GM12878 (cell line): ENCODE measurements at regions not wholly inside any gene's neighbourhood (a gene's known extent, or its start where the extent isn't known, plus 50 kb on each side); places are given as distances from the start of the nearest gene placed in this dataset.

Experiments used
- ATAC-seq: fragments of 200-7000 bp; cut with Tn5 transposase; 3 replicates; pipeline ENCODE4 v1.9.1; 2020; ENCODE audit warnings: mild to moderate bottlenecking, moderate library complexity
- BruUV-seq: library from RNA; stranded (reverse); fragments of 400-500 nt; replicated peaks from 2 replicates; lab custom pipeline; 2021; lab: Mats Ljungman, UMichigan
- CTCF ChIA-PET: fragments of 300-600 bp; sonication (Branson Sonifier 250); formaldehyde crosslinking; extraction: SDS; loops from one replicate; lab custom pipeline; 2021; ENCODE audit warnings: inconsistent platforms; lab: Yijun Ruan, JAX
- POLR2A ChIA-PET: fragments of 350-600 bp; formaldehyde crosslinking; extraction: SDS; loops from one replicate; lab custom pipeline; 2021; ENCODE audit warnings: inconsistent platforms; lab: Charles Lee
- RAD21 ChIA-PET: fragments of 300-600 bp; sonication (Branson Sonifier 250); formaldehyde crosslinking; loops from one replicate; lab custom pipeline; 2023; ENCODE audit warnings: antibody characterized with exemption; ENCODE audit not compliant: unreplicated experiment; lab: Charles Lee
- SMC1A ChIA-PET: fragments of 300-600 bp; sonication (Branson Sonifier 250); formaldehyde crosslinking; loops from one replicate; lab custom pipeline; 2023; ENCODE audit not compliant: unreplicated experiment, uncharacterized antibody; lab: Charles Lee
- DNase-seq: peaks from one replicate; pipeline ENCODE4 v3.0.0-alpha.2; 2011; ENCODE audit warnings: low read depth, low spot score
- FAIRE-seq: peaks from 3 replicates; lab custom pipeline; 2011; peaks lifted over from hg19 to GRCh38; lab: Jason Lieb, UNC
- H2AFZ ChIP-seq: 2 replicates; pipeline ENCODE4 v1.6.0; 2011; ENCODE audit warnings: low read depth, low read length, control low read depth; ENCODE audit not compliant: control insufficient read depth
- H3K27ac ChIP-seq: 2 replicates; pipeline ENCODE4 v1.5.1; 2011; ENCODE audit warnings: control low read depth; ENCODE audit not compliant: control insufficient read depth, insufficient read depth
- H3K27me3 ChIP-seq, 2 experiments: replicated peaks in 1 of 2; 2 replicates each; pipeline versions ENCODE4 v1.6.0 to v1.6.1; 2011; ENCODE audit warnings: low read length in 1 of 2; ENCODE audit not compliant: control insufficient read depth in 2 of 2, insufficient read depth in 2 of 2
- H3K36me3 ChIP-seq, 2 experiments: 2 replicates each; pipeline ENCODE4 v1.5.1; 2011; ENCODE audit warnings: low read length in 1 of 2; ENCODE audit not compliant: control insufficient read depth in 2 of 2, insufficient read depth in 2 of 2
- H3K4me1 ChIP-seq: 2 replicates; pipeline ENCODE4 v1.6.1; 2011; ENCODE audit warnings: mild to moderate bottlenecking, low read length, moderate library complexity, mixed read lengths; ENCODE audit not compliant: control insufficient read depth, insufficient read depth
- H3K4me2 ChIP-seq: 2 replicates; pipeline ENCODE4 v1.6.0; 2011; ENCODE audit warnings: control low read depth; ENCODE audit not compliant: control insufficient read depth, insufficient read depth
- H3K4me3 ChIP-seq: fragments of 200-600 bp; sonication (generic); 2 replicates; pipeline ENCODE4 v1.5.1; 2016
- H3K79me2 ChIP-seq: 2 replicates; pipeline ENCODE4 v1.6.0; 2011; ENCODE audit warnings: low read length; ENCODE audit not compliant: control insufficient read depth, insufficient read depth
- H3K9ac ChIP-seq: 2 replicates; pipeline ENCODE4 v1.8.0; 2011; ENCODE audit warnings: low read length, control low read depth, mixed read lengths; ENCODE audit not compliant: control insufficient read depth, insufficient read depth
- H3K9me3 ChIP-seq: replicated peaks from 3 replicates; pipeline ENCODE4 v1.5.1; 2011; ENCODE audit warnings: mild to moderate bottlenecking, low read length; ENCODE audit not compliant: control insufficient read depth, insufficient read depth
- H4K20me1 ChIP-seq: 2 replicates; pipeline ENCODE4 v1.6.0; 2011; ENCODE audit not compliant: control insufficient read depth, insufficient read depth
- E4F1 ChIP-seq: fragments of 450-650 bp; IDR thresholded peaks from 2 replicates; pipeline ENCODE4 v1.6.1; 2018; ENCODE audit warnings: borderline replicate concordance, mild to moderate bottlenecking; ENCODE audit not compliant: partially characterized antibody
- IKZF1 ChIP-seq: fragments of 450-650 bp; conservative IDR thresholded peaks from 2 replicates; pipeline ENCODE4 v1.6.1; 2017; ENCODE audit warnings: antibody characterized with exemption, mild to moderate bottlenecking
- RFX5 ChIP-seq: IDR thresholded peaks from 2 replicates; pipeline ENCODE4 v1.6.1; 2011; ENCODE audit warnings: low read depth, low read length, improper control_type of control experiment
- USF2 ChIP-seq: IDR thresholded peaks from 2 replicates; pipeline ENCODE4 v1.6.1; 2011; ENCODE audit warnings: low read depth, low read length, improper control_type of control experiment, borderline replicate concordance
- WGBS: methylation state at CpG from one replicate; pipeline ENCODE4 v1.1.6; 2016; ENCODE audit warnings: low lambda C conversion rate; ENCODE audit not compliant: insufficient replicate concordance, insufficient coverage; ENCODE audit errors: missing lambda C conversion rate; 5-methylcytosine and 5-hydroxymethylcytosine counted together
- in situ Hi-C: fragments of 300-500 bp; cut with MboI; formaldehyde crosslinking; loops from 9 replicates; pipeline ENCODE4 v1.14.3; 2018; ENCODE audit warnings: mixed read lengths
- intact Hi-C: fragments of 100-400 bp; cut with micrococcal nuclease; formaldehyde crosslinking; loops from one replicate; pipeline ENCODE4 v1.14.2; 2022; ENCODE audit not compliant: unreplicated experiment

DNA sequence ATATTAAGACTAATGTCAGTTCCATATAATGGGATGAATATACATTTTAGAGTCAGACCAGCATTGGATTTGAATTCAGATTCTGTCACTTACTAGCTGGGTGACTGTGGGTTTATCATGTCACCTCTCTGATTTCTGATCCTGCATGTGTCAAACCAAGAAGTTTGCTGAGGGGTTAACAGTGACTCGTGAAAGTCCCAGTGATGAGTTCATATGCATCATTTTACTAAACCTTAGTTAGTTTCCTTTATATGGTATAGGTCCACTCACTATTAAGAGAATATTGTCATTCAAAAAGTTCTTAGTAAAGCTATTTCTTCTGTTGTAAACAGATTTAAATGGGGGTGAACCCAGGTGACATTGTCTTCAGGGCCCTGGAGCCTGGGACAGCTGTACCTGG lies 102.3 kb downstream of the ZNF621 start:
- in situ Hi-C loops (no loop called here), intact Hi-C loops (no loop called here)
- no peak overlapping the region for H2AFZ ChIP-seq
- FAIRE-seq (no peak), DNase-seq (no peak), ATAC-seq (no peak)
- H3K4me2 ChIP-seq: no peak overlapping the region
- no peak overlapping the region for H3K9ac ChIP-seq
- ChIA-PET RAD21 (no interaction called here), SMC1A (interaction anchor here (0.6 kb wide), 1 partner anchor 72 kb away, joined by 4 read pairs; no protein-coding TSS in a partner anchor), POLR2A (interaction anchor here (0.6 kb wide), 1 partner anchor 803 kb away, joined by 3 read pairs; no protein-coding TSS in a partner anchor), CTCF (no interaction called here)
- WGBS: 0% methylated on average over 1 of the region's 1 CpG
- no peaks in the 10 kb centered on the region for H3K27me3 ChIP-seq
- no peak overlapping the region for H3K27ac ChIP-seq
- no TSS peak for BruUV-seq
- TF ChIP-seq IKZF1 (no peak), RFX5 (no peak), E4F1 (no peak), USF2 (no peak)
- no peaks in the 10 kb centered on the region for H3K4me1 ChIP-seq
- H3K36me3 ChIP-seq: no peaks in the 10 kb centered on the region
- H4K20me1 ChIP-seq: no peaks in the 10 kb centered on the region
- peaks cover 1% of the 10 kb centered on the region; the same call in 1 of the 3 replicates for H3K9me3 ChIP-seq
- no peak overlapping the region for H3K4me3 ChIP-seq
- H3K79me2 ChIP-seq: no peaks in the 10 kb centered on the region
